Midbrain (tissue), 1 donor: ENCODE measurements at regions not wholly inside any gene's neighbourhood (a gene's known extent, or its start where the extent isn't known, plus 50 kb on each side); places are given as distances from the start of the nearest gene placed in this dataset.
"Not testable (repeated sequence)": the region's sequence is repeated elsewhere in the genome, so short reads cannot be mapped to it uniquely, and the experiment has no call there.

Experiments used
- DNase-seq: peaks from one replicate; lab custom pipeline; 2025; lab: John Stamatoyannopoulos, UW

DNA sequence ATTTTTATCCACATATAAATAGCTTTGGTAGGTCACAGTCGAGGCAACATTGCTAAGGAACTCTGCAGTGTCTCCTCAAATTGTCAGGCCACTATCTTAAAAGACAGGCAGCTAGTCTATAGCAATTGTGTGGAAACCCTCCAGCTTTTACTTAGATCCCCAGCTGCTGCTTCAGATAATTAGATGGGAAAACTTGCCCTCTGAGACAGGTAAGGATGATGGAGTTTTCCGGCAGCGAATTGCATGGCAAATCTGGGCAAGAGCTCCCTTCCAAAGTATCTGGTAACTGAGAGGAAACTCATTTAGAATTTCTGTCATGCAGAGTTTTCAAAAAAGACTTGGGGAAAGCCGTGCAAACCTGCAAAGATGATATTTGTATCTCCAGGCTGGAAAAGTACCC is 886.2 kb downstream of the UQCRFS1 start:
- DNase-seq = no peak

DNA sequence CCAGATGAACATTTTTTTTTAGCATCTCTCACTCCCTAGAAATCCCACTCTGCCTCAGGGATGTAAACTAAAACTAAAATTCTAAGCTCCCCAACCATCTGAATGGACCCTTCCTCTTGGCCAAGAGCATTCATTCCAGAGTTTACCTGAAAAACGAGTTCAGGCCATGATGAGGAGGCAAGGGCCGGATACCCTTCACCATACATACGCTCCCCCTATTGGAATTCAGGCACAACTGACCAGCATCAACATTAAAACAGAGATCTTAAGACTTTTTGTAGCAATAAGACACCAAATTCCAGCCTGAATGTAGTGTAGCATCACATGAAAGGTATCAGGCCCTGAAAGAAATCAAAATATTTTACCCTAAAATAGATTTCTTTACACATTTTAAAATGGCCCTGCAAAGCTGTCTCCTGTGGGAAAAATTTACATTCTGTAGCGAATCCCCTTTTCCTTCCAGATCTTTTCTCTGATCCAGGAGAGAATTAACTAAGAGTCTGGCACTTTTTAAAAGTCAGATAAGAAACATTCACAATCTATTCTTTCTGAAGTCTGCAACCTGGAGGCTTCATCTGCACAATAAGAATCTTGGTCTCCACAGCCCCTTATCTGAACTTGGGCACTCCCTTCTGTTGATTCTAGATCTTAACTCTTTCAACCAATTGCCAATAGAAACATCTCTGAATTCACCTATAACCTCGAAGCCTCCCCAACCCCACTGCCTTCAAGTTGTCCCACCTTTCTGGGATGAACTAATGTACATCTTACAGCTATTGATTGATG is 888.5 kb downstream of the UQCRFS1 start:
- DNase-seq = no peak

DNA sequence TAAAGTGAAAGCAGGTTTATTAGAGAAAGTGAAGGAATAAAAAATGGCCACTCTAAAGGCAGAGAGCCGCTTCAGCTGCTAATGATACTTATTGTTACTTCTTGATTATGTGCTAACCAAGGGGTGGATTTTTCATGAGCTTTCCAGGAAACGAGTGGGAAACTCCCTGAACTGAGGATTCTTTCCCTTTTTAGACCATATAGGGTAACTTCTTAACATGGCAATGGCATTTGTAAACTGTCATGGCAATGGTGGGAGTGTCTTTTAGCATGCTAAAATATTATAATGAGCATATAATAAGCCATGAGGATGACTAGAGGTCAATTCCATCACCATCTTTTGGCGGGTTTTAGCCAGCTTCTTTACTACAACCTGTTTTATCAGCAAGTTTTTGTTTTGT is 890.0 kb downstream of the UQCRFS1 start:
- DNase-seq = no peak

- DNase-seq = no peak
These were observed 890.5 kb downstream of the UQCRFS1 start for GRCh38 chr19:28322491-28322890.

DNA sequence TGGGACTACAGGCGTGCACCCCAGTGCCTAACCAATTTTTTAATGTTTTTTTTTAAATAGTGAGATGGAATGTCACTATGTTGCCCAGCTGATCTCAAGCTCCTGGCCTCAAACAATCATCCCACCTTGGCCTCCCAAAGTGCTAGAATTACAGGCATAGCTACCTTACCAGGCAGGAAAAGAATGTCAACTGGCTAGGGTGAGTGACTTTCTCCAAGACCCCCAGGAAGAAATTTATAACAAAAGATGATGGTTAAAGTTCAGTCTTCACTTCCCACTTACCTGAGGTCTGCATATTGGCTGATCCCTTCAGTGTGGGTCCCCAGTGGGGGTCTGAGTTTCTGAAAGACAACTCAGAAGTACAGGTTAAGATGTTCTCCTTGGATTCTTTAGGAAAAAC is 893.0 kb downstream of the UQCRFS1 start:
- no peak for DNase-seq

- no peak for DNase-seq
These were observed 893.7 kb downstream of the UQCRFS1 start for GRCh38 chr19:28319227-28319626.

DNA sequence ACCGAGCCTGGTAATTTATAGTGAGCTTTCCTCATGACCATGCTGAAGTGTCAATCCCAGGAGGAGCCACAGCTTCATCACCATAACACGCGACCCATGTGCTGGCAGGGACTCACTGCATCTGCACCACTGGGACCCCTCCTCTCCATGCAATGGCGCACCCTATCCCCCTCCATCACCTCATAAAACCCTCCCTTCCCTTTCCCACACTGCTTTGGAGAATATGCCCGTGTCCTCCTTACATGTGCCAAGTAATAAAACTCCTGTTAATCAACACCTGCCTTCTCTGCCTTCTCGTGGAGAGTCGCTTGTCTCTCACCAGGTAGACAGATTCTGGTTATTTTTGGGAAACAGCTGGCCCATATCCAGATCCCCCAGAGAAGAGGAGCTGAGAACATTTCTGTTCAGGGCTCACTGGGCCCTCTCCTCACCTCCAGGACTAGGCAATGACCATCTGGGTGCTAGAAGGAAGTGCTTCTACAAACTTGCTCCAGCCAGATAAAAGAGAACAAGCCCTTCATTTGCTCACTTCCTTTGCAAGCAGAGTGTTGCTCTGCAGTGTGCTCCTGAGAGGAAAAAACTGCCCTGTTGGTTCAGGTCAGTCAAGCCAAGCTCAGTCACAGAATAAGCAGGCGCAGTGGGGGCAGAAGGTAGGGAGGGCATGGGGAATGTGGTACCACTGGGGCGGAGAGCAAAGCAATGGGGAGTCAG is 894.3 kb downstream of the UQCRFS1 start:
- no peak for DNase-seq

DNA sequence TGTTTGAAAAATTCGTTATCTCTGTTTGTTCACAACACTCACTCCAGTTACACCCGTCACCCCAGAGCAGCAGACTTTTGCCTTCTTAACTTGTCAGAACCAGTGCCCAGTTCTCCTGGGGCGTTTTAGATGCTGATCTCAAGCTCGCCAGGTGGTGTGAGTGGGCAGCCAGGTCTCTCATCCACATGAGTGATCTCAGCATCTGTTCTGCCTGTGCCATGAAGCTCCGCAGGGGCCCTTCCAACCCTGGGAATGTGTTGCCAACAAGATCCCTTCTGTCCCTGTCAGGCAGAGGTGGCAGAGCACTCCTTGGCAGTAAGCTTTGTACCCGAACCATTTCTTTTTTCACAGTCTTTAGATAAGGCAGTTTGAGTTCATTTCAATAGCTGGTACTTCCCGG is 896.5 kb downstream of the UQCRFS1 start:
- no peak for DNase-seq

DNA sequence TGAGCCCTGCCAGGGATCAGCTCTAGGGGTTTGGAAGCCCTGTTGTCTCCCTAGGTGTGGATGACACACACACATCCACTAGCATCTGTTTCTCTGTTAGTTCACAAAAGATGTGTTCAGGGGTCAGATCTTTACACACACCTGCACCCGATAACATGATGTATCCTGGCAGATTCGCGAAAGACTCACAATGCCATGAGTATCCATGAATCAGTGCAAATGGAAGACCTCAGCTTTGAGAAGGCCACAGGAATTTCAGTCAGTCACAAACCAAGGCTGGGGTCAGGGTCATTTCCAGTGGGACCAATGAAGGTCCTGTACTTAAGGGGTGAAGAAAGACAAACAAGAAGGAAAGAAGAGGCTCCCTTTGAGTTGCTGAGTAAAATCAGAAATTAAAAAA is 898.2 kb downstream of the UQCRFS1 start:
- no peak for DNase-seq

DNA sequence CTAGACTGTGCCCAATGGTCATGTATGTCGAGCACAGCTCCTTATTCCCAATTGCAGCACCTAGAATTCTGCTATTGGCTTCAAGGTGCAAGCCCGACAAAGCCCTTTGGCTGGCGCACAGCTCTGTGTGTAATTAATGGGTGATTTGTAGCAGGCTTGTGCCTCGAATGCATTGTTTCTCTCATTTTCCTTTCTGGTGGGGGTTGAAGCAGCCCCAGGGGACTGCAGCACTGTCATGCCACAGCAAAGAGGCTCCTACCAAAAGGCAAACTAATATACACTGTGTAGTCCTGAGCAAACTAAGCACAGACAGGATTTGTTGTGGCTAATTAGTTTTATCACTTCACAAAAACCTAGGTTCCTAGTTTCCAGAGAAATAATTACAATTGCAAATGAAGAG is 898.7 kb downstream of the UQCRFS1 start:
- no peak for DNase-seq

- no peak for DNase-seq
These were observed 899.3 kb downstream of the UQCRFS1 start for GRCh38 chr19:28313633-28314032.

GRCh38 chr19:28312269-28312668 is 900.7 kb downstream of the UQCRFS1 start:
- DNase-seq = no peak

GRCh38 chr19:28310829-28311228 is 902.1 kb downstream of the UQCRFS1 start:
- DNase-seq = not testable (repeated sequence)

DNA sequence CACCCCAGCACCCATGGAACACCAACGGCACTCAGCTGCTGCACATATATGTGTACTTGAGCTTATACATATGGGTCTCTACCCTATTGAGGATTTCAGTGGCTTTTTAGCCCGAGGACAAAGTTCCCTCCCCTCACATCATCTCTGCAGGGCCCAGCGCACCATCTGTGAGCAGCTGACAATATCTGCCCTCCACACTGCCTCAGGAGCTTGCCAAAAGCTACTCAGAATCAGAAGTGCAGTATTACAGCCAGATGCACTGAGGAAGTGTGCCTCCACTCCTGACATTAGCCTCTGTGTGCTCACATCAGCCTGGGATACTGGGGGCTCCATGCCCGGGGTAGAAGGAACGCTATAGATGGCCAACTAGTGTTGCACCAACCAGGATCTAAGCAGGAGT is 903.9 kb downstream of the UQCRFS1 start:
- no peak for DNase-seq

DNA sequence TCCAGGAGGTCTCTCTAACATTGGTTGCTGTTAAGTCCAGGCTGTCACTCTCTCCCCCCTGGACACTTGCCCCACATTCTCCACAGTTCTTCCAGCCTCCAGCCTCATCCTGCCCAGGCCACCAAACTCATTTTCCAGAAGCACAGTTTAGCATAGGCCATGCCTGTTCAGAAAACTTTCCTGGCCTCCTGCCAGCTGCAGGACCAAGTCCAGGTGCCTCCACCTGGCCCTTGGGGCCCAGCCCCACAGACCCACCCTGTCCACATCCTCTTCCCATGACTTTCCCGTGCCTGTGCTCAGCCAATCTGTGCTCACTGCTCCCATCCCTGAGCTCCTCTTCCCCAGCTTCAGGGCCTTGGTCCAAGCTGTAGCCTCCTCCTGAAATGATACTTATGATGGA is 905.0 kb downstream of the UQCRFS1 start:
- no peak for DNase-seq

- DNase-seq = no peak
These were observed 905.5 kb downstream of the UQCRFS1 start for GRCh38 chr19:28307487-28307886.

- DNase-seq = no peak
These were observed 907.4 kb downstream of the UQCRFS1 start for GRCh38 chr19:28305513-28305912.

GRCh38 chr19:28303502-28303901 is 909.4 kb downstream of the UQCRFS1 start:
- no peak for DNase-seq

DNA sequence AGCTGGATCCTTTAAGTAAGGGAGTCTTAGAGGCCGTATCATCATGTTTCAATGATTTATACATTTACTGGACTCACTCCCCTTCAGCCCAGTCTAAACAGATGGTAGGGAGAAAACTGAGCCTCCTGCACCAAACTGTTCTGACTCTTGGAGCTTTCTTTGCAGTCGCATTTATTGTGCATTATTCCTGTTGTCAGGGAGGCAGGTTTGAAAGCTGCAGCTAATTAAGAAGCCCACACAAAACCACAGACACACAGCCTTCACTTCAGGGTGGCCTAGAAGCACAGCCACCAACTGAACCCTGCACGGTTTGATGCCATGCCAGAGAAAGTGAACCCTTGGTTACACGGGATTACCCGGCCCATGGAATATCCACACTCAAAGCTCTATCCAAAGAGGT is 911.0 kb downstream of the UQCRFS1 start:
- no peak for DNase-seq

DNA sequence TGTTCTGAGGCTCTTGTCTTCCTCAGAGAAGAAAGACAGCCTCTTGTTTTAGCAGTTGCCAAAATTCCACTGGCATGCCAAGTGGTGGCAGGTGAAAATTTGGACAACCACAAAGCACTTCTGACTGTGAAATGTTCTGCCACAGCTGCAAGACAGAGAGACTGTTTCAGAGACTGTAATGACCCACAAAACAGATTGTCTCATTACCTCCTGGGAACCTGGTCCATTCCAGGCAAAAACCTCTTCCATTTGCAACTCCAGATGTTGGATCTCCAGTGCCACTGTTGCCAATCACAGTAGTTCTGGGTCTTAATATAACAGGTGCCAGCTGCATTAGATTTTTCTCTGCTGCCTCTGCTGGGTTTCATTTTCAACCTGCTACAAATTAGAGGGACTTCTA is 911.5 kb downstream of the UQCRFS1 start:
- DNase-seq = no peak

DNA sequence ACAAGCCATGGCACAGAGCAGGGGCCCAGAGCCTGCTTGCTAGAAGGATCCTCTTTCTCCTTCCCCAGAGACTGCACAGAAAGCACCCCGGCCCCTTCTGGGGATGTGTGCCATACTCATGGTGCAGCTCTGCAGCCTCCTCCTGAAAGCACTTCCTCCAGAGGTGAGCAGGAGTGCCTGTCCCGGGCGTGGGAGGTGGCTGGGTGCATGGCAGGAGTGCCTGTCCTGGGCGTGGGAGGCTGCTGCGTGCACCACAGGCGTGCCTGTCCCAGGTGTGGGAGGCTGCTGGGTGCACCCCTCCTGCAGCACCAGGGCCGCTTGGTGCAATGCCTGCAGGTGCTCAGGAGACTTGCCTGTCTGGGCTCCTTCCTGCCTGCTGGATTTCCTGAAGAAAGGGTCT is 913.3 kb downstream of the UQCRFS1 start:
- DNase-seq = no peak

- DNase-seq = no peak
These were observed 915.3 kb downstream of the UQCRFS1 start for GRCh38 chr19:28297586-28298157.

- no peak for DNase-seq
These were observed 915.9 kb downstream of the UQCRFS1 start for GRCh38 chr19:28297036-28297435.
